Endothelial cell of umbilical vein (primary cell): ENCODE measurements at regions not wholly inside any gene's neighbourhood (a gene's known extent, or its start where the extent isn't known, plus 50 kb on each side); places are given as distances from the start of the nearest gene placed in this dataset.

Experiments used
- BruUV-seq: library from RNA; stranded (reverse); fragments of 400-500 nt; replicated peaks from 2 replicates; lab custom pipeline; 2021; lab: Mats Ljungman, UMichigan
- CTCF ChIA-PET: fragments of 300-600, 350-600 bp; sonication (Branson Sonifier 250); formaldehyde crosslinking; loops from one replicate; lab custom pipeline; 2021; ENCODE audit warnings: antibody characterized with exemption, inconsistent platforms; lab: Charles Lee
- POLR2A ChIA-PET: fragments of 300-600, 350-600 bp; sonication (Branson Sonifier 250); formaldehyde crosslinking; loops from one replicate; lab custom pipeline; 2021; ENCODE audit warnings: antibody characterized with exemption, inconsistent platforms; lab: Charles Lee
- DNase-seq: peaks from one replicate; pipeline ENCODE4 v3.0.0-alpha.2; 2011; ENCODE audit warnings: low read depth, low spot score
- FAIRE-seq: peaks from 2 replicates; lab custom pipeline; 2011; peaks lifted over from hg19 to GRCh38; lab: Jason Lieb, UNC
- H2AFZ ChIP-seq: 2 replicates; pipeline ENCODE4 v1.6.0; 2012; ENCODE audit warnings: low read depth, low read length, control low read depth, inconsistent platforms
- H3K27ac ChIP-seq: 2 replicates; pipeline ENCODE4 v1.5.1; 2011; ENCODE audit warnings: low read depth, mild to moderate bottlenecking, control low read depth, low read length, moderate library complexity; ENCODE audit not compliant: insufficient read depth
- H3K27me3 ChIP-seq, 2 experiments: 2 replicates each; pipeline versions ENCODE4 v1.6.0 to v1.6.1; 2011; ENCODE audit warnings: low read length in 2 of 2, mixed read lengths in 1 of 2; ENCODE audit not compliant: control insufficient read depth in 2 of 2, insufficient read depth in 2 of 2
- H3K36me3 ChIP-seq, 2 experiments: 2 replicates in 1 of 2; 3 replicates in 1 of 2; pipeline ENCODE4 v1.5.1; 2011; ENCODE audit warnings: low read length in 2 of 2, mild to moderate bottlenecking in 1 of 2, moderate library complexity in 1 of 2; ENCODE audit not compliant: control insufficient read depth in 2 of 2, insufficient read depth in 2 of 2; ENCODE audit errors: extremely low read depth in 1 of 2
- H3K4me1 ChIP-seq: 3 replicates; pipeline ENCODE4 v1.5.1; 2011; ENCODE audit warnings: mild to moderate bottlenecking, low read length; ENCODE audit not compliant: control insufficient read depth, insufficient read depth; ENCODE audit errors: extremely low read depth
- H3K4me2 ChIP-seq: 2 replicates; pipeline ENCODE4 v1.6.1; 2011; ENCODE audit warnings: low read length, control low read depth, mixed read lengths; ENCODE audit not compliant: insufficient read depth
- H3K4me3 ChIP-seq, 3 experiments: fragments of 200-600 bp in 1 of 3; sonication (generic), shearing (Covaris generic) in 1 of 3; replicated peaks in 1 of 3; 2 replicates each; pipeline ENCODE4 v1.5.1; 2011 to 2016; ENCODE audit warnings: control low read depth in 3 of 3, low read length in 3 of 3, mild to moderate bottlenecking in 2 of 3, inconsistent platforms in 1 of 3, low read depth in 1 of 3, moderate library complexity in 1 of 3; ENCODE audit not compliant: insufficient read depth in 1 of 3
- H3K79me2 ChIP-seq: 2 replicates; pipeline ENCODE4 v1.6.0; 2012; ENCODE audit warnings: low read length, inconsistent platforms; ENCODE audit not compliant: control insufficient read depth, insufficient read depth
- H3K9ac ChIP-seq: replicated peaks from 2 replicates; pipeline ENCODE3; 2011; ENCODE audit warnings: low read length, control low read depth; ENCODE audit not compliant: insufficient read depth; ENCODE audit errors: extremely low read depth
- H3K9me1 ChIP-seq: replicated peaks from 3 replicates; pipeline ENCODE4 v1.6.0; 2011; ENCODE audit warnings: mild to moderate bottlenecking, low read length; ENCODE audit not compliant: control insufficient read depth, insufficient read depth; ENCODE audit errors: extremely low read depth
- H3K9me3 ChIP-seq: replicated peaks from 2 replicates; pipeline ENCODE4 v1.5.1; 2012; ENCODE audit warnings: low read length, inconsistent platforms; ENCODE audit not compliant: control insufficient read depth, insufficient read depth
- H4K20me1 ChIP-seq: replicated peaks from 2 replicates; pipeline ENCODE3; 2011; ENCODE audit warnings: mild to moderate bottlenecking, low read length; ENCODE audit not compliant: control insufficient read depth, insufficient read depth; ENCODE audit errors: extremely low read depth
- EZH2 ChIP-seq: IDR thresholded peaks from 2 replicates; pipeline ENCODE4 v1.6.1; 2012; ENCODE audit warnings: borderline replicate concordance, low read depth, mild to moderate bottlenecking, moderate library complexity, low read length, inconsistent platforms; ENCODE audit not compliant: severe bottlenecking
- FOS ChIP-seq: IDR thresholded peaks from 2 replicates; pipeline ENCODE4 v1.6.1; 2011; ENCODE audit warnings: mild to moderate bottlenecking, low read length, moderate library complexity, borderline replicate concordance; ENCODE audit not compliant: insufficient read depth
- GATA2 ChIP-seq: IDR thresholded peaks from 2 replicates; pipeline ENCODE4 v1.7.0; 2011; ENCODE audit warnings: low read depth, mild to moderate bottlenecking, moderate library complexity, mixed read lengths, low read length; ENCODE audit not compliant: insufficient read length, insufficient read depth
- JUN ChIP-seq: IDR thresholded peaks from 2 replicates; pipeline ENCODE4 v1.6.1; 2011; ENCODE audit warnings: borderline replicate concordance, low read depth; ENCODE audit not compliant: insufficient read length, insufficient read depth
- MYC ChIP-seq: IDR thresholded peaks from one replicate; pipeline ENCODE4 v1.6.1; 2011; ENCODE audit warnings: mild to moderate bottlenecking, low read depth, low read length
- POLR2A ChIP-seq: IDR thresholded peaks from 2 replicates; pipeline ENCODE4 v1.6.1; 2012; ENCODE audit warnings: low read depth, mild to moderate bottlenecking, control low read depth, low read length
- POLR2AphosphoS5 ChIP-seq: IDR thresholded peaks from 2 replicates; pipeline ENCODE4 v1.6.1; 2012; ENCODE audit warnings: low read depth, mild to moderate bottlenecking, control low read depth, low read length, moderate library complexity; ENCODE audit not compliant: insufficient read depth
- dilution Hi-C: fragments of 300-500 bp; cut with MboI; formaldehyde crosslinking; loops from one replicate; pipeline ENCODE4 v1.15.0; 2019; ENCODE audit warnings: low sequenced_read_pairs; ENCODE audit not compliant: extremely low pct_ligation_motif_present
- intact Hi-C: fragments of 100-400 bp; cut with micrococcal nuclease; formaldehyde crosslinking; loops from one replicate; pipeline ENCODE4 v1.10.0; 2022
- TF ChIP-seq, protein P1 (sequence below): IDR thresholded peaks from 2 replicates; pipeline ENCODE4 v1.6.1; 2011; ENCODE audit not compliant: insufficient read depth, insufficient read length
- TF ChIP-seq, protein P2 (sequence below), 2 donors: IDR thresholded peaks; 1 replicate in 1 of 2; 2 replicates in 1 of 2; pipeline ENCODE4 v1.5.1; 2011; ENCODE audit warnings: low read length in 2 of 2, mild to moderate bottlenecking in 2 of 2, moderate library complexity in 2 of 2, control low read depth in 1 of 2, inconsistent platforms in 1 of 2, low read depth in 1 of 2; ENCODE audit not compliant: insufficient read depth in 1 of 2; ENCODE audit errors: extremely low read depth in 1 of 2

DNA sequence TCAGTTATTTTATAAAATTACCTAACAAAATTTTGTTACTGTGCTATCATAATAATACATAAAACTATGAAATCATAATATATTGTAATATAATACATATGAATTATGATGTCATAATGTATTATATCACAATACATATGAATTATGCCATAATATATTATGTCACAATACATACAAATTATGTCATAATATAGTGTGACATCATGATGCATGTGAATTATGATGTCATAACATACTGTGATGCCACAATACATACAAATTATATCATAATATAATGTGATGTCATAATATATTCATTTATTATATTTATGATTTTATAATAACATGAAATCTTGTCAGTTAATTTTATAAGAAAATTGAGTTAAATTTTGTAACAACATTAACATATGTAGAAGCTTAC, 2021.6 kb downstream of the TP53TG3F start:
- Histone ChIP-seq H3K4me2 (no peak overlapping the region), H3K4me1 (no peaks in the 10 kb centered on the region), H3K27ac (no peak overlapping the region), H4K20me1 (no peaks in the 10 kb centered on the region), H3K9ac (no peak overlapping the region), H3K4me3 (no peak overlapping the region), H3K36me3 (no peaks in the 10 kb centered on the region), H3K9me1 (no peaks in the 10 kb centered on the region), H2AFZ (no peak overlapping the region), H3K27me3 (no peaks in the 10 kb centered on the region), H3K9me3 (no peaks in the 10 kb centered on the region), H3K79me2 (no peaks in the 10 kb centered on the region)
- ChIA-PET POLR2A (no interaction called here), CTCF (no interaction called here)
- DNase-seq (no peak), FAIRE-seq (no peak)
- no TSS peak for BruUV-seq
- intact Hi-C loops = no loop called here
- dilution Hi-C loops = no loop called here
- TF ChIP-seq GATA2 (no peak), FOS (no peak), POLR2AphosphoS5 (no peak), POLR2A (no peak), EZH2 (no peak), MYC (no peak), JUN (no peak)
- TF ChIP-seq, protein P1, sequence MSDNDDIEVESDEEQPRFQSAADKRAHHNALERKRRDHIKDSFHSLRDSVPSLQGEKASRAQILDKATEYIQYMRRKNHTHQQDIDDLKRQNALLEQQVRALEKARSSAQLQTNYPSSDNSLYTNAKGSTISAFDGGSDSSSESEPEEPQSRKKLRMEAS = no peak
- TF ChIP-seq, protein P2, sequence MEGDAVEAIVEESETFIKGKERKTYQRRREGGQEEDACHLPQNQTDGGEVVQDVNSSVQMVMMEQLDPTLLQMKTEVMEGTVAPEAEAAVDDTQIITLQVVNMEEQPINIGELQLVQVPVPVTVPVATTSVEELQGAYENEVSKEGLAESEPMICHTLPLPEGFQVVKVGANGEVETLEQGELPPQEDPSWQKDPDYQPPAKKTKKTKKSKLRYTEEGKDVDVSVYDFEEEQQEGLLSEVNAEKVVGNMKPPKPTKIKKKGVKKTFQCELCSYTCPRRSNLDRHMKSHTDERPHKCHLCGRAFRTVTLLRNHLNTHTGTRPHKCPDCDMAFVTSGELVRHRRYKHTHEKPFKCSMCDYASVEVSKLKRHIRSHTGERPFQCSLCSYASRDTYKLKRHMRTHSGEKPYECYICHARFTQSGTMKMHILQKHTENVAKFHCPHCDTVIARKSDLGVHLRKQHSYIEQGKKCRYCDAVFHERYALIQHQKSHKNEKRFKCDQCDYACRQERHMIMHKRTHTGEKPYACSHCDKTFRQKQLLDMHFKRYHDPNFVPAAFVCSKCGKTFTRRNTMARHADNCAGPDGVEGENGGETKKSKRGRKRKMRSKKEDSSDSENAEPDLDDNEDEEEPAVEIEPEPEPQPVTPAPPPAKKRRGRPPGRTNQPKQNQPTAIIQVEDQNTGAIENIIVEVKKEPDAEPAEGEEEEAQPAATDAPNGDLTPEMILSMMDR (IDR thresholded peaks at IDR 0.05; ENCODE audit: extremely low read depth in 1 of 2, insufficient read depth in 1 of 2, low read depth in 1 of 2, low read length in 2 of 2) = no peak
